Stimulated activated CD4-positive, alpha-beta T cell treated with anti-CD3 and anti-CD28 coated beads, Interleukin-1b, Interleukin-23, amount 100 ng/mL, for 48 hours (primary cell): ENCODE measurements at regions not wholly inside any gene's neighbourhood (a gene's known extent, or its start where the extent isn't known, plus 50 kb on each side); places are given as distances from the start of the nearest gene placed in this dataset.

Experiments used
- DNase-seq: peaks from one replicate; pipeline ENCODE4 v3.0.0-alpha.2; 2020

DNA sequence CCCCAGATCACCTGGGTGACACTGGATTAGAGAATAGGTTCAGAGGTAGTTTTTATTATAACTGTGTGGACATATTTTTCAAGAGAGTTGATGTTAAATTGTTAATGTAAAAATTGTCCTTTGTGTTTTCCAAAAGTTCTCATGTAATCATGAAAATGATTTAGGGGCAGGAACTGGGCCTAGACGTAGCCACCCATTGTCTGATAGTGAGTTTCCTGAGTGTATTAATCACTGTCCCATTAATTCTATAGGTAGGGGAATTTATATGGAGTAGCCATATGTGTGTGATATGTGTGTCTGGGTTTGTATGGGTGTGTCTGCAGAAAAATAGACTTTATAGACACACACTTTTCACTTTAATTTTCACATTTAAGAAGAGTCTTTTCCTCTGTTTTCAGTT, 144.6 kb upstream of the RAI14 start:
- no peak for DNase-seq

- no peak for DNase-seq
Measured at GRCh38 chr5:34511915-34512314, 144.2 kb upstream of the RAI14 start.

GRCh38 chr5:34516166-34516565, 140.0 kb upstream of the RAI14 start:
- no peak for DNase-seq

DNA sequence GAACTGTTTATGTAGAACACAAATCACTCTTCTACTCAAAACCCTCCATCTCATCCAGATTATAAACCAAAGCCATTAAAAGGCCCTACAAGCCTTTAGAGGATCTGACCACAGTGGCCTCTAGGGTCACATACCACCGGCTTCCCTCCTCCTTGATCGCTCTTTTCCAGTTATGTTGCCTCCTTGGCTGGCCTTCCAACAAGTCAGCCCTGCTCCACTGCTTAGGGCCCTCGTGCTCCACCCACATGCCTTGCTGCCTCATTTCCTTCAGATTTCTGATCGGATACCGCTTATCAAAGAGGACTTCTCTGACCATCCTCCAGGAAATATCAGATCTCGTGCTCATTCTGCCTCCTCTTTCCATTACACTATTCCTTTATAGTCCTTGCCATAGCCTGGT, 139.4 kb upstream of the RAI14 start:
- DNase-seq = no peak

- DNase-seq = no peak
Measured at GRCh38 chr5:34517249-34517648, 138.9 kb upstream of the RAI14 start.

DNA sequence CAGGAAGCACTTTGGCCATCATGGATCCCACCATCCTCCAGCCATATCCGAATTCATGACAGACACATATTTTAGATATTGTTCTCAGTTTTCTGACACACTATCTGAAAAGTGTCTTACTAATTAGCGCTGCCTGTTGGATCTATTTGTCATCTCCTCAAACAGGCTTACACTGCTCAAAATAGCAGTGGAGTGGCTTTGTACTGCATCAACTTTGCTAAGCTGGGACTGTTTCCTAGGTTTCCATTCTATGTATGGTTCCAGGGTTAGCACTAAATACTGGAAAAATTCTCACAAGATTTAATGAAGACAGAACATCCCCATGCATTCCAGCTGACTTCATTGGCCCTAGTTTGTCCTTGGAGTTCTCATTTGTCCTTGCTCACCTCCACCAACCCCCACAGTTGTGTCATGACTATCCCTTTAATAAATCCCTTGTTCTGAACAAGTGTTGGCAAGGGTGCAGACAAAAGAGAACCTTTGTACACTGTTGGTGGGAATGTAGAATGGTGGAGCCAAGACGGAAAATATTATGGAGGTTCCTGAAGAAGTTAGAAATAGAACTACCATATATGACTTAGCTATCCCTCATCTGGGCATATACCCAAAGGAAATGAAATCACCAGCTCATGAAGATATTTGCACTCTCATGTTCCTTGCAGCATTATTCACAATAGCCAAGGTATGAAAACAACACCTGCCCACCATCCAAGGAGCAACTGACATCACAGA, 136.5 kb upstream of the RAI14 start:
- no peak for DNase-seq

- no peak for DNase-seq
Measured at GRCh38 chr5:34521628-34522290, 134.4 kb upstream of the RAI14 start.

DNA sequence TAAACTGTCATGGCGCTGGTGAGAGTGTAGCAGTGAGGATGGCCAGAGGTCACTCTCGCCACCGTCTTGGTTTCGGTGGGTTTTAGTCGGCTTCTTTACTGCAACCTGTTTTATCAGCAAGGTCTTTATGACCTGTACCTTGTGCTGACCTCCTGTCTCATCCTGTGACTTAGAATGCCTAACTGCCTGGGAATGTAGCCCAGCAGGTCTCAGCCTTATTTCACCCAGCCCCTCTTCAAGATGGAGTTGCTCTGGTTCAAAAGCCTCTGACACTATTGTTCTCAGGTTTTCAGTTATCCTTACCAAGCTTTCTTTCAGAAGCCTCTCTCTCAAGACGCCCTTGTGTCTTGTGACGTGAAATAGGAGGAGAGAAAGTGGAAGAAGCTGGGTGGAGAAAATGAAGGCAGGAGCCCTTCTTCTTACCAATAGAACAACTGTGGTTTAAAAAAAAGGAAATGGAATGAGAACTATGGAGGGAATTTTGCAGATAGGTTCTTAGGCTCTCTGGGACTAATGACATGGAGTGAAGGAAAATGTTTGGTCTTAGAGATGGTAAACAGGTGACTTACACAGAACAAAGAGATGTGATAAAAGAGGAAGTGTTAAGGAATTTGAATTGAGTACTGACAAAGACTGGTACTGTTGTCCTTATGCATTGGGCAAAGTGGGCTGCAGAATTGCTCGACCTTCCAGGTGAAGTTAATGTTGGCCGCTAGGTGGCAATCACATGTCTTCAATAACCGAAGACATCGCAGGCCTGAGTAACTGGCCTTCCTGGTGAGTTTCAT, 133.3 kb upstream of the RAI14 start:
- DNase-seq = peak; percentile 40

DNA sequence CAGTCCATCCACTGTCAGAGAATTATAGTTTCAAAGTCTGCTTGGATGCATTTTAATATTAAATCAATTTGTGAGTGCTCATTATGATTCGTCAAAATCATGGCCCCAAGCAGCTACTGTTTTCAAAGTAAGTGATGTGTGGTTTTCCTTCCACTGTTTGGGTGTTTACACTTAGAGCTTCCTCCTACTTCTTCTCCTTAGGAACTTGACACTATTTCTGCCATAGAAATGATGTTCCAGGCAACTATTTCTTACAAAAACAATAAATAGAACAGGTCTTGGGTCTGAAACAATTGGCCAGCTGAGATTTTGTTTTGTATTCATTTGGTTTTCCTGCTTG, 132.8 kb upstream of the RAI14 start:
- DNase-seq = no peak

DNA sequence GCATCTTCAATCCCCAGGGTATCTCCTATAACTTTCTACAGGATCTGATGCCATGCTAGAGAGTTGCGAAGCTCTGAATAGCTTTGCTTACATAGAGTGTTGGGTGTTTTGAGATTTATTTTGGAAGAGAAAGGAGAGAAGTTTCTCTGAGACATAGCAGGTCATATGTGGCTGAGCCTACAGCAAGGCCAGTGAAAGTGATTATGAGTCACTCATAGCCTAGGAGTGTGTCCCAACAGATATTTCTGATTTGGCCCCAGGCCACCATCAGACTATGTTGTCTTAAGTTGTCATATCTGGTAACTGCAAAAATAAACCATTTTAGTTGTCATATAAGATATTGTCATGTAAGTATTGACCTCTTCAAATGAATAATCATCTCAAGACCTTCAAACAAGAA, 132.0 kb upstream of the RAI14 start:
- no peak for DNase-seq

DNA sequence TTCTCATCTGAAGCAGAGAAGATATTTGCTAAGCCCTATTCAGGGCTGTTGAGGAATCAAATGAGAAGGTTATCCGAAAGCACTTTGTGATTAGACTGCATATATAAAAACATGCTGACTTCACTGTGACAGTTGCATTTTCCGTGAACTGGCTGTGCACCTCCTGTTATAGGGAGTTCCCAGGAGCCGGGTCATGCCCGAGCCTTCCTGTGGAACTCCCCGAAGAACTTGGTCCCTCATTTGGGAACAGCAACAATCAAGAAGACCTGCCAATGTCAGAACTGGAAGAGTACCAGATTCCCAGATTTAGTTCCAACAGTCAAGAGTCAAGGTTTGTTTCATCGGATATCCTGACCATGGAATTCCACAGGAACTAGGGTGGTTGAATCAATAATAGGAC, 130.4 kb upstream of the RAI14 start:
- no peak for DNase-seq

DNA sequence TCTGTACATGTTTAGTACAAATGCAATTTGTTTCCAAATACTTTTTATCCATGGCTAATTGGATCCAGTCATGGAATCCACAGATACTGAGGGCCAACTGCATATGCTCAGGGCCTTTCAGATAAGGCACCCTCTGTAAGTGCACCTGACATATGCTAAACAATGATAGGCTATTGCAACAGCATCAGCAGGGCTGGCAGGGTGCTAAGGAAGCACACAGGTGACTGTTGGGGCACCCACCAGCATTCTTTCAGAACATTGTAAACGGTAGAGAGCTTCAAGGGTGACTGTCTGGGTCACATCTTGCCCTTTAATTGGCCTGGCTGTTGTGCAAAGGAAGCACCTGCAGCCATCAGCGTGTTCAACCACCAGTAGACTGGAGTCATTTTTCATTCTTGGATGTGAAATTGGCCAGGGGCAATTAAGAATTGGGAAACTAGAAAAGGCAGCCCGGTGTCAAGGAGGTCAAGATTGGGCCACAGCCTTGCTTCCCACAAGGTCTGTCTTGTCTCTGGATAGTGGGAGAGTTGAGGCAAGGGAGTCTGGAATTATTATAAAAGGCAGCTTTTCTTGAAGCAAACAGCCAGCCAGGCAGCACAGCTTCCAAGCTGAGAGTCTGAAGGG, 129.3 kb upstream of the RAI14 start:
- DNase-seq = no peak

- no peak for DNase-seq
Measured at GRCh38 chr5:34529581-34530331, 126.4 kb upstream of the RAI14 start.

- DNase-seq = no peak
Measured at GRCh38 chr5:34530637-34531036, 125.5 kb upstream of the RAI14 start.

GRCh38 chr5:34531751-34532360, 124.3 kb upstream of the RAI14 start:
- DNase-seq = no peak

DNA sequence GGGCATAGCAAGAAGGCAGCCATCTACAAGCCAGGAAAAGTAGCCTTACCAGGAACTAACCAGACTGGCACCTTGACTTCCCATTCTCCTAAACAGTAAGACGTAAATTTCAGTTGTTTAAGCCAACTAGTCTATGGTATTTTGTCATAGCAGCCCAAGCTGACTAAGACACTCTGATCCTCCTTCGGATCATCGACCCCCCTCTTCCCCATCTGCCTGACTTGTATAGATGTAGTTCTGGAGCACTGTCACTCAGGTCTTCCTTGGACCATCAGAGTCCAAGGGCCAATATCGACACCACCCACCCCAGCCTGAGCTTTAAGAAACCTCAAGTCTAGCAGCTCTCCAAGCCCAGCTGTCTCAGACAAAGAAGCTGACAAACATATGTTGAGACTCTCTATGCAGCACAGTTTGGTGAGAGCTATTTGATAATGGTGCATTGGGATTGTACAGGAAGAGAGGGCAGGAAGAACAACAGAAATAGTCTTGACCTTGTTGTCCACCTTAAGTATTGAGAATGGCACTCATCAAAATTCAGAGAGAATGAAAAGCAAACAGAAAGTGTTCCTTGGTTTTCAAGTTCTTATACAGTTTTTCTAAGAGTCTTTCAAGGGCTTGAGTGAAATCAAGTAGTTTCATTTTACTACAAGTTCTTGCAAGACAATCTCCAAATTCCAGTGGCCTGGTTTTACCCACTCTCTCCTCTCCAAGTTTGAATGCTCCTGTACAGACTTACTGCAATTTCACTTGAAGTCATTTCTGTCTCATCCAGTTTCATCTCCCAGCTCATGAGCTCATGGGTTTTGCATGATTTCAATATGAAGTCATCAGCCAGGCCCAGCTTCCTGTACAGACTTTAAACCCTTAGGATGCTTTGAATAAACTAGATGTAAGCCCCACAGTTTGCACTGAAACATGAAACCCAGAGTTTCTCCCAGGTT, 122.3 kb upstream of the RAI14 start:
- DNase-seq = peak; percentile 33

DNA sequence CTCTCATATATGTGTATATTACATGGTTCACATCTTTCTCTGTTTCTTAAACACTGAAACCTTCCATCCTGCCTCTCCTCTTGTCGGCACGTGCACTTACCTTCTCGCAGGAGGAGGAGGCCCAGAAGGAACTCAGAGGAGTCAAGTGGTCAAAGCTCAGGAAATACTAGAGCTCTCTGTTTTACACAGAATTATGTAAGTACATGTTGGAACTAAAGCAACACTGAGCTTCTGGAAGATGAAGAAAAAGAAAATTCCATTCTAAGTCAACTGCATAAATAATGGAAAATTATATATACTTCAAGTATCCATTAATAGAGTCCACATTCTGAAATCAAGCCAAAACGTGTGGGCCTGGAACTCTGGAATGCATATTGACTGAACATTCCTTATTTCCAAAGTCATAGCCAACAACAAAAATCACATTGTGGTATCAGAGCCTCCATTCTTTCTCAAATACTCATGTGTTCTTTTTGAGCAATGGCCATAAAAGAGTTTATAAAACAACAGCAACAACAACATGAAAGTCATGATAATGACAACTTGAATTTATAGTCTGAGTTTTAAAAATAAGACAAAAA, 121.5 kb upstream of the RAI14 start:
- no peak for DNase-seq

- no peak for DNase-seq
Measured at GRCh38 chr5:34535433-34535832, 120.7 kb upstream of the RAI14 start.

DNA sequence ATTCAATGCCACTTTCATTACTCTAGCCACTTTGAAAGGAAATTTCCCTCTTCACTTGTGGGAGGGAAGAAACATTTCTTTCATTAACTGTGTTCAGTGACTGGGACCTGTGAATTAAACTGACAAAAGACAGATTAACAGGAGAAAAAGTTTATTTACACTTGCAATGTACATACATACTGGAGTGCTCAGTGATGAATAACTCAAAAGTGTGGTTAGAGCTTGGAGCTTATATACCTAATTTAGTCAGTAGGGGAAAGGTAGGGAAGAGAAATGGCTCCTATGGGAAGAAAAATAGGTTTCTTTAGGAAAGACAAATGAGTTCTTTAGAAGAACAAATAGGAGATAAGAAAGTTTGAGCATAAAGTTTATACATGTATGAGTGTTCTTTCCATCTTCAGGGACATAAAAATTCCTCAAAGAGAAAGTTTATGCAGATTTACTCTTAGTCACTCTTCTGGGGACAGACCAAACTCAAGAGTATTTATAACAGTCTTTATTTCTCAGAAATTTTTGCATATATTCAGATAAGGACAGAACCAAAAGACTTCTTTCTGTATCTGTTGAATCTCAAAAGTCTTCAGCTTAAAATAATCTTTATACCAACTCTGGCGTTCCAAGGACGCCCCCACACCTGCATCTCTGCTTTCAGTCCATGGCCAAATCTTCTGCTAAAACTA, 120.0 kb upstream of the RAI14 start:
- DNase-seq = peak; percentile 33

GRCh38 chr5:34536699-34537098, 119.4 kb upstream of the RAI14 start:
- no peak for DNase-seq
